HG03064 (cell line): ENCODE measurements at regions not wholly inside any gene's neighbourhood (a gene's known extent, or its start where the extent isn't known, plus 50 kb on each side); places are given as distances from the start of the nearest gene placed in this dataset.

Source experiments
- ATAC-seq: cut with Tn5 transposase; IDR thresholded peaks from one replicate; pipeline ENCODE4 v1.9.1; 2021; ENCODE audit warnings: low read depth; ENCODE audit not compliant: unreplicated experiment

DNA sequence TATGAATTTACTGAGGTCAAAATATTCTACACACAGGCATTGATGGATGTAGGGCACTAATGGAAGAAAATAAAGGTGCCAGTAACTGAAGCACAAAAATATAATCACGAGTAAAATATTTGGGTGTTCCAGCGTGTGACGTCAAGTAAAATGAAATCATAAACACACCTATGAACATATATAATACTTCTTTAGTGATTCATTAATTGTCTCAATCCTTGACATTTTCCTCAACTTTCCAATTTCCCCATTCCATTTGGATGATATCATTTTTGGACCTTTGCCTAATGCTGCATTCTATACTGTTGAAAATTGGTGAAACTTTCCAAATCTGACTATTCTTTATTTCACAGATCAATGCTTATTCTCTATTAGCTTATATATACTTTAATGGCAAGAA lies 649.3 kb downstream of the GALC start:
- no peak for ATAC-seq

DNA sequence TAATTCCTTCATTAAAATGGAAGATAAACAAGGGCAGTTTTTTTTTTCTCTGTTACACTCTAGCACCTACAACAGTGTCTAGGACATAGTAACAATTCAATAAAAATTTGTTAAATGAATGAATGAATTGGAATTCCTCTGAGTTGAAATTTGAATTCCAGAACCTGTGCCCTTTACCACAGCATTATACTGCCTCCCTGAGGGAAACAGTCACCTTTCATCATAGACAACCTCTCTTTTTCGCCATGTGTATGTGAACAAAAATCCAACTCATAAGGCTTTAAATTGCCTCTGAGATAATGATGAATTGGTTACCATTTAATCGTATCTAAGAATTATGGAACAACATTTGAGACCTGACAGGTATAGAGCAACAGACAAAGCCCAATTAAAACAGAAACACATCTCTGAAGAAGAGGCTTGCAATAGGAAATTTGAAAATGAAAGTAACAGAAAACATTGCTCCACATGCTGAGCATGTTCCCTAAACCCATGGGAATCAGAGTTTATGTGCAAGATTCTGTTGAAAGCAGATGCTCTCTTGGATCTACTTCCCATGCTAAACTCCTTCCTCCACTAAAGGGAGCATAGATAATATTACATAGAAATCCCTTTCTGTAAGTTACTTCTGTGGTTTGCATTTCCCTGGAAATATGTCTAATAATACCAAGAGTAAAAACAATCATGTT lies 657.8 kb downstream of the GALC start:
- ATAC-seq: no peak

GRCh38 chr14:87331991-87332390 lies 661.0 kb downstream of the GALC start:
- no peak for ATAC-seq

DNA sequence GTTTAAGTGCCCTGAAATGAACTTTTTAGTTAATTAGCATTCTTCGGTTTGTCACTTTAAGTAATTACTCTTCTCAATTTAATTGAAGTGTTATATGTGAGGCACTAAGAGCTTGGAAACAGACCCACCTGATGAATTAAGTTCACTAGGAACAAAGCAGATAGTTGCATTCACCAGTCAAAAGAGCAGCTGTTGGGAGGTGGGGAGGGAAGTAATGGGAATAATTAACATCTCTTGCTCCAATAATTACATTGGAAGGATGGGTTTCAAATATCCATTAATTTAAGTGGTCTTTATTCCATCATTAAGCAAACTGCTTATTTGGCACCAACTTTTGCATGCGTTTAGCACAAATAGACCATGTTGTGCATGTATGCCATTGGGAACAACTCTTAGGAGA lies 667.2 kb downstream of the GALC start:
- ATAC-seq: no peak

DNA sequence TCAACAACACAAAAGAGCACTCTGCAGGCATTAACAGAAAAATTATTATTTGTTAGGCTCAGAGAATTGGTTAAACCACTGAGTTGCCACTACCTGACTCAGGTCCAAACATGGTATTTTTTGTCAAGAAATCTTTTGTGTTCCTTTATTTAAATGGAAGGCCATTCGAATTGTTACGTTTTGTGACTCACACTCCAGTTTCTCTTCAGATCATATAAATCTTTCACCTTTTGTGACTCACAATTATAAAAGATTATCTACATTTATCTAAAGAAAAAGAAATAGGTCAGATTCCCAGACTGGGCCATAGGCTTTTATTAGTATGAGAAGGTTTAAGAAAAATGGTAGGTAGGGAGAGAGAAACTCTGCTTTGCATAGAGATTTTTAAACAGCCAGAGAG lies 669.8 kb downstream of the GALC start:
- no peak for ATAC-seq

- ATAC-seq: no peak
Observed at GRCh38 chr14:87321548-87321947, 671.4 kb downstream of the GALC start.

- no peak for ATAC-seq
Observed at GRCh38 chr14:87312894-87313205, 680.1 kb downstream of the GALC start.

DNA sequence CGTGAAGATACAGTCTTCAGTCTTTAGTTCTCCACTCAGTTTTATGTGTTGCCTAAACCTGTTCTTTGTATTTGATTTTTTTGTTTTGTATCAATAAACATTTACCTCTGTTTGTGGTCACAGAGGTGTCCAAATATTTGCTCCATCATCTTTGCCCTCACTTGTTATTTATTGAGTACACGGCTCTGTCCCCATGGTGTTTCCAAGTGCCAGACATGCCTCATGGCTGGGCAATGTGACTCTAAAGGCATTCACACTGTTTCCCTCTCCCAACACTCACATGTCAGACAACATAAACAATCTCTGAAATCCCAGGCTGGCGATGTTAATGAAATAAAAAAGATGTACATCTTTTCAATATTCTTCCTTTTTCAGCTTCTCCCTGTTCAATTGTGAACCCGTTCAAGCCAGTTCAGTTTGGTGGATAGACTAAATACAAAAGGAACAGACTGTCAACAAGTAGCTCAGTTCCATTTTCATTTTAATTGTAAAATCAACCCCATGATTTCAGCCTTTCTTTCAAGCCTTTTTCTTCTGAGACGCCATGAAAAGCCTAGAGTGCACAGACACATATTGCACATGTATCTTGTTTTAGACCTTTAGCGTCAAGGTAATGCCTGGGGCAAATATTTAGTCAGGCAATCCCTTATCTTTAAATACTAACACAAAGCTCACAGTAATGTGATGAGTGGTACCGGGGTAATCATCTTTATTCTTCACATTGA lies 680.7 kb downstream of the GALC start:
- ATAC-seq: no peak

GRCh38 chr14:87309557-87309956 lies 683.4 kb downstream of the GALC start:
- ATAC-seq: no peak

DNA sequence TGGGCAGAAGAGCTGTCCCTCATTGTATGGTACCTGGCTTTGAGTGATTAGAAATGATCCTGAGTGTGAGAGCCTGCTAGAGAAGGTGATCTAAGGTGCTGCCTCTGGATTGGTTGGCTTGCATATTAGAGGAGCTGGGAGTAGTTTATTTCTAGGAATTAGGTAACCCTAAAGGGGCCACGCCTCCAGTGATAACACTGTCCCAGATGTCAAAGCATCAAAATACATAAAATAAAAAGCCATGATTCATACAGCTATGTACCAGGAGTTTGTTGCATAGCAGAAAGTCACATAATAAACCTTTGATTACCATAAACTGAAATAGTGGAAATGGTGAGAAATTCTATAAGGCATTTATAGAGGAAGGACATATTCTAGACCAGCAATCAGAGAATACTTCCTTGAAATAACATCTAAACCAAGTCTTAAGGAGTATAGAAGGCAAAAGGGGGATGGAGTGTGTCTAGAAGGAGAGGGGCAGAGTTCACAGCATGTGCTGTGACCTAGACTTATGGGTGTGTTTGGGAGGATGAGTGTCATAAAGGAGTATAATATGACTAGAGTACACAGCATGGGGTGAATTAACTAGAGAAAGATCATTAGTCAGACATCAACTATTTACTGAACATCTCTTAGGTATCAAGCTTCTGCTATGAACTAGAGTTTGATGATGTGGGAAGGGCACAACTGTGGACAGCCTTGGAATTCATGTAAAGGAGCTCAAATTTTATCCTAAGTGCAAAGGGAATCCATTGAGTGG lies 686.4 kb downstream of the GALC start:
- ATAC-seq: no peak

DNA sequence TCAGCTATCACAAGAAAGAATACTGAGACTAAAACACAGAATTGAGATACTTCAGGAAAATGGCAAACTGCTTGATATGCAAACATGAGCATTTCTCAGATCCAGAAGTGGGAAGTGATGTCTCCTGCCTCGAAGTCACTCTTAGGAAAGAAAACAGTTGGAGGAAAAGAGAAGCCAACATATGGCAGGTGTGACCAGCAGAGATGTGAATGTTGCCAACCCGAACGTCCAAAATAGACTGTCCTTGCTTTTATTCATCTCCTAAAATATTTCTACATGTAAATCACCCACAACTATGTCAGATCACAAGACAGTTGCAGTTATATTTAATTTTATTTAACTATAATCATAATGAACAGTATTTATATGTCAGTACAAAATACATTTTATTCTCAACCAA lies 687.6 kb downstream of the GALC start:
- no peak for ATAC-seq

GRCh38 chr14:87304404-87304803 lies 688.6 kb downstream of the GALC start:
- no peak for ATAC-seq

DNA sequence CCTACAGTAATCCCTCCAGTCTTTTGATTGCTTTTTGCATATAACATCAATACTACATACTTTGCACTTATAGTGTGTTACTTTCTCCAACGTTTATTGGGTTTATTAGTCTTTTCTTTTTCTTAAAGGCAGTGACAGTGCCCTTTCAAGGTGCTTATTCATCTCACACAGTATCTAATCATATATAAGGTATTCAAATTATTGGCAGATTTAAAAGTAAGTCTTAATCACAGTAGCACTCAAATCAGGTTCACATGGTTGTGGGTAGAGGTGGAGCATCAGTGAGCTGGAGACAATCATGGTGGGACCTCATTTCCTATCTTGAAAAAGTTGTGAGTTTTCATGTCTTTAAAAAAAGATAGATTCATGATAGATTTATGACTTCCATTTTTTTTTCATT lies 706.2 kb downstream of the GALC start:
- ATAC-seq: no peak

DNA sequence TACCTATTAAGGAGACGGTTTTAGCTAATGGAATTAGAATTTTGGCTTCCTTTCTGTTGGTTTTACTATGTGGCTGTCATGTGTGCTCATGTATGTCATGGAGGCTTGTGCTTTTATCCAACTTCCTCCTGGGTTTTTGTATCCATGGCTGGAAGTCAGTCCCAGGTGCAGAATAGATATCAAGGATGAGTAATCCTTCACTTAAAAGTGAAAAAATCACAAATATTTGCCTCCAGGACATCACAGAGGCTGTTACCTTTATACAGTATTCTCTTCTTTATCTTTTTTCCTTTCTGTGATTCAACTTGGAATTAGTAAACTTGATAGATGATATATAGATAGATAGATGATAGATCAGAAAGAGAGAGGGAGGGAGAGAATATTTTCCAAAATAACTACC lies 706.8 kb downstream of the GALC start:
- no peak for ATAC-seq

DNA sequence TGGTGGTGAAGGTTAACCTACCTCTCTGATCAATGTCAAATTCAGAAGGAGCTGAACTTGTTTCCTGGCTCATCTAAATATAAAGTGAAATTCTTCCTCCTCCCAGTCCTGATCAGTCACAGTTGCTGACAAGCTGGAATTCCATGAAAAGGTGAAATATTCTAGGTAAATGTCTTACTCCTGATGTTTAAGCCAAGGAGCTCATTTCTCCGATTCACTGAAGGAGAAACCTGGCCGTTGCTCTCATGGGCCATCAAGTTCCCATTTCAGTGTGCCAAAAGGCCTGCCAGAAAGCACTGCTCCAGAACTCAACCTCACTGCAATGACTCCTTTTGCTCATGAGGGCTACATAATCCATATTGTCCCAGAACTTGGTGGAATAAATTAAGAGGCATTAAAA lies 707.5 kb downstream of the GALC start:
- ATAC-seq: no peak

DNA sequence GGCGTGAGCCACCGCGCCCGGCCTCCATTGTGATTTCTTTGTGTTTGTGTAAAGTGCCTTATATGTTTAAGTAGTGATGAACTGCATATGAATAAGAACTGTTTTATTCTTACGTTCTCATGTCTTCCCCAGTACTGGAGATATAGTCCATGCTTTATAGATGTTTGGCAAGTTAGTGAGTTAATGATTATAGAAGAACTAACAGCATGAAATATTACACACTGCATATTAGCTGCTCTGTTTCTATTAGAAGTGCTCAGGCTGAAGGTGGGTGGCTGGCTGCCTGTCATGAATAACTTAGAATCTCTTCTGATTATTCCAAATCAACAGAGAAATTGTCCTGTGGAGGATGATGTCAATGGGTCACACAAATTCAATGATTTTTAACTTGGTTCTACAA lies 709.4 kb downstream of the GALC start:
- no peak for ATAC-seq

GRCh38 chr14:87282266-87282665 lies 710.7 kb downstream of the GALC start:
- ATAC-seq: no peak

DNA sequence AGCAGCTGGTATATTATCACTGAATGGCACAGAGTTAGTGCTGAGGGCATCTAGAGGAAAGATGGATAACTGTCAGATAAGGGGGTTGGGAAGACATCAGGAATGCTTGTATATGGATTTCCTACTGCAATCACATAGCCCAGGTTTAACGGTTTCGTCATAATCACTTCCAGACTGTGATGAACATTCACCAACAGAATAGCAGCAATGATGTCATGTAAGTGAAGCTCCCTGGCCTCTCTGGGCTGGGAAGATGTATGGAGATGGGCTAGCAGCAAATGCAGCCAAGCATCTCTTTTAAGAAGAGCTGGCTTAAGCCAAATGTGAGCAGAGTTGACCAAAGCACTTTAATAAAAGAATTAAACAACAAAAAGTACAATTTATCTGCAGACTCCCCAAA lies 714.6 kb downstream of the GALC start:
- ATAC-seq: no peak

DNA sequence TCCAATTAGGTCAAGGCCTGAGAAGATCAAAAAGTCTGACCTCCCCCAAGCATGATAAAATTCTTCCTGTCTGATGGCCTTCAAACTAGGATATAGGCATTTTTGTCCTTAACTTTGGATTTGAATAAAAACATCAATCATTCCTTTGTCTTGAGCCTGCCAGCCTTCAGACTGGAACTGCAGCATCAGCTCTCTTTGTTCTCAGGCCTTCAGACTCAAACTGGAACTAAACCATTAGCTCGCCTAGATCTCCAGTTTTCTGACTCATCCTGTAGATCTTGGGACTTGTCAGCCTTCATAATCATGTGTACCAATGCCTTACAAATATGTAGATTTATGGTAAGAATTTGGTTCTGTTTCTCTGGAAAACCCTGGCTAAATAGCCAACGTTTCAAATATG lies 721.7 kb downstream of the GALC start:
- ATAC-seq: no peak

- ATAC-seq: no peak
Observed at GRCh38 chr14:87268997-87269396, 724.0 kb downstream of the GALC start.

DNA sequence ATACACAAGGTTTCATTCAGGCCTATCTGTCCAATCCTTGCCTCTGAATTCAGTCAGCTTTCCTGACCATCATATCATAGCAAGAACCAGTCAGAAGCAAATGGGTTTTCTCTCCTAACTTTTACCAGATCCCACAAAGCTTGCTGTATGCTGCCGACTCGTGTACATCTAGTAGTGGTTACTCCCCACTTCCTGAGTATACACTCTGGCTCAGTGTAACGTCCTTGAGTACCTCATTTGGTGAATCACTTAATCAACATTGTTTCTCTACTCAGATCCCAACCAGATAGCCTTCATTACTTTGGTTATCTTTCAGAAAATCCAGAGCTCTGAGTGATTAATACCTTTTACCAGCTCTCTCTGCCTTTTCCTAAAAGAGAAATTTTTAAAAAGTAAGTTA lies 728.2 kb downstream of the GALC start:
- no peak for ATAC-seq

GRCh38 chr14:87264272-87264785 lies 728.7 kb downstream of the GALC start:
- no peak for ATAC-seq
